ENCODE measurements at regions not wholly inside any gene's neighbourhood (a gene's known extent, or its start where the extent isn't known, plus 50 kb on each side); places are given as distances from the start of the nearest gene placed in this dataset.

- TF ChIP-seq CTCF (IDR thresholded peaks at IDR 0.05), result no peak
- TF ChIP-seq POLR2A (IDR thresholded peaks at IDR 0.05), result no peak
Measured at GRCh38 chr1:69498711-69499110, 69.0 kb upstream of the LRRC7 start.
